ENCODE measurements at regions not wholly inside any gene's neighbourhood (a gene's known extent, or its start where the extent isn't known, plus 50 kb on each side); places are given as distances from the start of the nearest gene placed in this dataset.

DNA sequence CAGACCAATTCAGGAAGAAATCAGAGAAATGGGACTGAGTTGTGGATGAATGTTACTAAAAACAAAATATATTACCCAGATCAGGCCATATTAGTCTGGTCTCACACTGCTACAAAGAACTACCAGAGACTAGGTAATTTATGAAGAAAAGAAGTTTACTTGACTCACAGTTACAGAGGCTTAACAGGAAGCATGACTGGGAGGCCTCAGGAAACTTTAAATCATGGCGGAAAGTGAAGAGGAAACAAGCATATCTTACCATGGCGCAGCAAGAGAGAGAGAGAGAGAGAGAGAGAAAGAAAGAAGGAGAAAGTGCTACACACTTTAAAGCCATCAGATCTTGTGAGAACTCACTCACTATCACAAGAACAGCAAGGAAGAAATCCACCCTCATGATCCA lies 636.8 kb upstream of the GRM3 start:
- H3K36me3 ChIP-seq (ENCODE audit: control insufficient read depth in 5 of 5, insufficient read depth in 5 of 5, low read length in 5 of 5) = no peaks in the 10 kb centered on the region
- H3K4me3 ChIP-seq (ENCODE audit: low read depth in 1 of 5, low read length in 5 of 5) = no peak overlapping the region
- H3K27ac ChIP-seq (ENCODE audit: low read depth, low read length) = no peak overlapping the region

GRCh38 chr7:86002858-86003257 lies 640.9 kb upstream of the GRM3 start:
- Histone ChIP-seq H3K36me3 (ENCODE audit: control insufficient read depth in 5 of 5, insufficient read depth in 5 of 5, low read length in 5 of 5) (no peaks in the 10 kb centered on the region), H3K4me3 (ENCODE audit: low read depth in 1 of 5, low read length in 5 of 5) (peak overlapping the region in 1 of 5 donors; percentile 12), H3K4me1 (ENCODE audit: control insufficient read depth in 5 of 5, insufficient read depth in 5 of 5, low read length in 5 of 5) (no peaks in the 10 kb centered on the region), H3K9me3 (ENCODE audit: control insufficient read depth in 5 of 5, low read length in 5 of 5) (peaks cover 2 to 29% (median 18%) of the 10 kb centered on the region in 5 donors), H3K27ac (ENCODE audit: low read depth, low read length) (no peak overlapping the region), H3K27me3 (ENCODE audit: control insufficient read depth in 5 of 5, insufficient read depth in 4 of 5, low read length in 5 of 5) (no peaks in the 10 kb centered on the region), H3K9ac (ENCODE audit: low read length in 5 of 5) (no peak overlapping the region)

More for the DNA sequence above, 636.8 kb upstream of the GRM3 start:
- Histone ChIP-seq H3K4me1 (ENCODE audit: control insufficient read depth in 5 of 5, insufficient read depth in 5 of 5, low read length in 5 of 5) (no peaks in the 10 kb centered on the region), H3K9ac (ENCODE audit: low read length in 5 of 5) (no peak overlapping the region), H3K27me3 (ENCODE audit: control insufficient read depth in 5 of 5, insufficient read depth in 4 of 5, low read length in 5 of 5) (no peaks in the 10 kb centered on the region), H3K9me3 (ENCODE audit: control insufficient read depth in 5 of 5, low read length in 5 of 5) (peaks cover 0 to 17% (median 14%) of the 10 kb centered on the region in 5 donors)

DNA sequence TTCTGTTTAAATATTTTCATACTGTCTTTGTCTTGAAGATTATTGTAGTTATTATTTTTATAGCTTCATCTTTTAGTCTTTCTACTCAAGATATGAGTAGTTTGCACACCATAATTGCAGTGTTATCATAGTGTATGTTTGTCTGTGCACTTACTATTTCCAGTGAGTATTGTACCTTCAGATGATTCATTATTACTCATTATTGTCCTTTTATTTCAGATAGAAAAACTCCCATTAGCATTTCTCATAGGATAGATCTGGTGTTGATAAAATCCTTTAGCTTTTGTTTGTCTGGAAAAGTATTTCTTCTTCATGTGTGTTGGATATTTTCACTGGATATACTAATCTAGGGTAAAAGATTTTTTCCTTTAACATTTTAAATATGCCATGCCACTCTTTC lies 646.2 kb upstream of the GRM3 start:
- H3K36me3 ChIP-seq (ENCODE audit: control insufficient read depth in 5 of 5, insufficient read depth in 5 of 5, low read length in 5 of 5) = no peaks in the 10 kb centered on the region
- no peaks in the 10 kb centered on the region for H3K4me1 ChIP-seq (ENCODE audit: control insufficient read depth in 5 of 5, insufficient read depth in 5 of 5, low read length in 5 of 5)
- H3K27me3 ChIP-seq (ENCODE audit: control insufficient read depth in 5 of 5, insufficient read depth in 4 of 5, low read length in 5 of 5) = no peaks in the 10 kb centered on the region
- H3K4me3 ChIP-seq (ENCODE audit: low read depth in 1 of 5, low read length in 5 of 5) = no peak overlapping the region
- no peak overlapping the region for H3K9ac ChIP-seq (ENCODE audit: low read length in 5 of 5)
- H3K9me3 ChIP-seq (ENCODE audit: control insufficient read depth in 5 of 5, low read length in 5 of 5) = peaks cover 2 to 19% (median 6%) of the 10 kb centered on the region in 5 donors
- no peak overlapping the region for H3K27ac ChIP-seq (ENCODE audit: low read depth, low read length)

DNA sequence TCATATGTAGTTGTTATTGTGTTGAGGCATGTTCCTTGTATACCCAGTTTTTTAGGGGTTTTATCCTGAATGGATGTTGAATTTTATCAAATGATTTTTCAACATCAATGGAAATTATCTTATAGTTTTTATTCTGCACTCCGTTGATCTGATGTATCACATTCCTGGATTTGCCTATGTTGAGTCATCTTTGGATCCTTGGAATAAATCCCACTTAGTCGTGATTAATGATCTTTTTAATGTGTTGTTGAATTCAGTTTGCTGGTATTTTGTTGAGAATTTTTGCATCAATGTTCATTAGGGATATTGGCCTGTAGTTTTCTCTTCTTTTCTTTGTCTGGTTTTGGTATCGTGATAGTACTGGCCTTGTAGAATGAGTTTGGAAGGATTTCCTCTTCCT lies 648.6 kb upstream of the GRM3 start:
- peaks cover 0 to 4% (median 0%) of the 10 kb centered on the region in 5 donors for H3K9me3 ChIP-seq (ENCODE audit: control insufficient read depth in 5 of 5, low read length in 5 of 5)
- no peak overlapping the region for H3K4me3 ChIP-seq (ENCODE audit: low read depth in 1 of 5, low read length in 5 of 5)
- no peaks in the 10 kb centered on the region for H3K27me3 ChIP-seq (ENCODE audit: control insufficient read depth in 5 of 5, insufficient read depth in 4 of 5, low read length in 5 of 5)
- H3K27ac ChIP-seq (ENCODE audit: low read depth, low read length) = no peak overlapping the region
- no peaks in the 10 kb centered on the region for H3K4me1 ChIP-seq (ENCODE audit: control insufficient read depth in 5 of 5, insufficient read depth in 5 of 5, low read length in 5 of 5)
- no peak overlapping the region for H3K9ac ChIP-seq (ENCODE audit: low read length in 5 of 5)
- H3K36me3 ChIP-seq (ENCODE audit: control insufficient read depth in 5 of 5, insufficient read depth in 5 of 5, low read length in 5 of 5) = no peaks in the 10 kb centered on the region

- Histone ChIP-seq H3K9ac (ENCODE audit: low read length in 5 of 5) (no peak overlapping the region), H3K36me3 (ENCODE audit: control insufficient read depth in 5 of 5, insufficient read depth in 5 of 5, low read length in 5 of 5) (no peaks in the 10 kb centered on the region), H3K9me3 (ENCODE audit: control insufficient read depth in 5 of 5, low read length in 5 of 5) (no peaks in the 10 kb centered on the region), H3K27me3 (ENCODE audit: control insufficient read depth in 5 of 5, insufficient read depth in 4 of 5, low read length in 5 of 5) (no peaks in the 10 kb centered on the region), H3K27ac (ENCODE audit: low read depth, low read length) (no peak overlapping the region), H3K4me3 (ENCODE audit: low read depth in 1 of 5, low read length in 5 of 5) (no peak overlapping the region), H3K4me1 (ENCODE audit: control insufficient read depth in 5 of 5, insufficient read depth in 5 of 5, low read length in 5 of 5) (no peaks in the 10 kb centered on the region)
Observed at GRCh38 chr7:85980740-85981139, 663.0 kb upstream of the GRM3 start.

GRCh38 chr7:85974176-85974575 lies 669.5 kb upstream of the GRM3 start:
- peaks cover 0 to 2% (median 0%) of the 10 kb centered on the region in 5 donors for H3K4me1 ChIP-seq (ENCODE audit: control insufficient read depth in 5 of 5, insufficient read depth in 5 of 5, low read length in 5 of 5)
- no peak overlapping the region for H3K27ac ChIP-seq (ENCODE audit: low read depth, low read length)
- H3K9ac ChIP-seq (ENCODE audit: low read length in 5 of 5) = no peak overlapping the region
- no peaks in the 10 kb centered on the region for H3K36me3 ChIP-seq (ENCODE audit: control insufficient read depth in 5 of 5, insufficient read depth in 5 of 5, low read length in 5 of 5)
- H3K9me3 ChIP-seq (ENCODE audit: control insufficient read depth in 5 of 5, low read length in 5 of 5) = peaks cover 0 to 3% (median 0%) of the 10 kb centered on the region in 5 donors
- no peak overlapping the region for H3K4me3 ChIP-seq (ENCODE audit: low read depth in 1 of 5, low read length in 5 of 5)
- no peaks in the 10 kb centered on the region for H3K27me3 ChIP-seq (ENCODE audit: control insufficient read depth in 5 of 5, insufficient read depth in 4 of 5, low read length in 5 of 5)

- no peaks in the 10 kb centered on the region for H3K36me3 ChIP-seq (ENCODE audit: control insufficient read depth in 5 of 5, insufficient read depth in 5 of 5, low read length in 5 of 5)
Observed at GRCh38 chr7:85972504-85973141, 671.1 kb upstream of the GRM3 start.

DNA sequence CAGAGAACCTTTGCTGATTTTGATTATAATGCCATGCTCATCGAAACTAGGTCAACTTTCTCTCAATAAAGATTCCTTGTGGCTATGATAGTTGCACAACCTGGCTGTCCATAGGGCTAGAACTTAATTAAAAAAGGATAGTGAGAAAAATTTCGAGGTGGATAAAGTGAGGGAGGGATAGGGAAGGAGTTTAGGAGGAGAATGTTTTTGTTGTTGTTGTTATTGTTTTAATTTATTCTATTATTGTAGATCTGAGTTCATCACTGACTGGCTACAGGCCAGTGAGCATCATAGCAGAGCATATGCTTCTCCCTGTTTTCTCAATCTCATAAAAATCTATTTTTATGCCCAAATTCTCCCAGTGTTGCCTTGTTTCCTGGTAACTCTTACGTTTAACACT lies 688.7 kb upstream of the GRM3 start:
- H3K9ac ChIP-seq (ENCODE audit: low read length in 5 of 5) = no peak overlapping the region
- H3K4me3 ChIP-seq (ENCODE audit: low read depth in 1 of 5, low read length in 5 of 5) = no peak overlapping the region
- no peaks in the 10 kb centered on the region for H3K36me3 ChIP-seq (ENCODE audit: control insufficient read depth in 5 of 5, insufficient read depth in 5 of 5, low read length in 5 of 5)
- H3K27me3 ChIP-seq (ENCODE audit: control insufficient read depth in 5 of 5, insufficient read depth in 4 of 5, low read length in 5 of 5) = no peaks in the 10 kb centered on the region
- H3K9me3 ChIP-seq (ENCODE audit: control insufficient read depth in 5 of 5, low read length in 5 of 5) = peaks cover 0 to 2% (median 0%) of the 10 kb centered on the region in 5 donors
- no peaks in the 10 kb centered on the region for H3K4me1 ChIP-seq (ENCODE audit: control insufficient read depth in 5 of 5, insufficient read depth in 5 of 5, low read length in 5 of 5)
- no peak overlapping the region for H3K27ac ChIP-seq (ENCODE audit: low read depth, low read length)

More at GRCh38 chr7:85972504-85973141, 671.1 kb upstream of the GRM3 start:
- H3K27me3 ChIP-seq (ENCODE audit: control insufficient read depth in 5 of 5, insufficient read depth in 4 of 5, low read length in 5 of 5) = no peaks in the 10 kb centered on the region
- H3K4me1 ChIP-seq (ENCODE audit: control insufficient read depth in 5 of 5, insufficient read depth in 5 of 5, low read length in 5 of 5) = peaks cover 0 to 2% (median 0%) of the 10 kb centered on the region in 5 donors
- H3K9ac ChIP-seq (ENCODE audit: low read length in 5 of 5) = no peak overlapping the region
- H3K27ac ChIP-seq (ENCODE audit: low read depth, low read length) = no peak overlapping the region
- H3K4me3 ChIP-seq (ENCODE audit: low read depth in 1 of 5, low read length in 5 of 5) = no peak overlapping the region
- peaks cover 0 to 3% (median 0%) of the 10 kb centered on the region in 5 donors for H3K9me3 ChIP-seq (ENCODE audit: control insufficient read depth in 5 of 5, low read length in 5 of 5)

DNA sequence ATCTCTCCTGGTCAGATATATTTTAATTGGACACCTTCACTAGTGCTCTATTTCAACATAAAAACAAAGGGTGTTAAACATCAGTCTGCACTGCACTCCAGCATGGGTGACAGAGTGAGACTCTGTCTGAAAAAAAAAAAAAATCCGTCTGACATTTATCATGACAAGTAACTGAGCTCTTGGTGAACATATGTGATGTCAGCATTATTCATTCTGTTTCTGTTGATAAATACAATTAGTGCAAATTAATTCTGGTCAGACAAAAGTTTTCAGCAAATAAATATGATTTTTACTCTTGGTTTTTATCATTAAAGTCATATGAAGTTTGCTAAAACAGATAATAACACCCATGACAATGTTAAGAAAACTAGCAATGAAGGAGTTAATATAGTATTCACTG lies 692.8 kb upstream of the GRM3 start:
- peaks cover 0 to 17% (median 9%) of the 10 kb centered on the region in 5 donors for H3K9me3 ChIP-seq (ENCODE audit: control insufficient read depth in 5 of 5, low read length in 5 of 5)
- H3K4me3 ChIP-seq (ENCODE audit: low read depth in 1 of 5, low read length in 5 of 5) = no peak overlapping the region
- H3K9ac ChIP-seq (ENCODE audit: low read length in 5 of 5) = no peak overlapping the region
- H3K4me1 ChIP-seq (ENCODE audit: control insufficient read depth in 5 of 5, insufficient read depth in 5 of 5, low read length in 5 of 5) = no peaks in the 10 kb centered on the region
- no peaks in the 10 kb centered on the region for H3K27me3 ChIP-seq (ENCODE audit: control insufficient read depth in 5 of 5, insufficient read depth in 4 of 5, low read length in 5 of 5)
- H3K36me3 ChIP-seq (ENCODE audit: control insufficient read depth in 5 of 5, insufficient read depth in 5 of 5, low read length in 5 of 5) = no peaks in the 10 kb centered on the region
- H3K27ac ChIP-seq (ENCODE audit: low read depth, low read length) = no peak overlapping the region

DNA sequence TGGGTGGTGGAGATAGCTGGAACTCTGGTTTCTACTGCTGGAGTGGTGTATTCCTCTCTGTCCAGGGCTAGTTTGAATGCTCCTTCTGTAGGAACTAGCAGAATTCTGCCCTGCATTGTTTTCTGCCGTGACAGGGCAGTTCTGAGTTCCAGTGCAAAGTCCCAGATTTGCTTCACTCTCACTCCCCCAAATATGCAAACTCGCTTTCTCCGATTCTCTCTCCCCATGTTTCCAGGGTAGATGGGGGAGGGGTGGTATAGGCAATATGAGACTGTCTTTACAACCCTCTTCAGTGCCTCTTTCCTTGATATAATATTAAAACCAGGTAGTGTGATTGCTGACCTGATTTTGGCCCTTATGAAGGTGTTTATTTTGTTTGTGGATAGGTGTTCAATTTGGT lies 693.3 kb upstream of the GRM3 start:
- no peaks in the 10 kb centered on the region for H3K36me3 ChIP-seq (ENCODE audit: control insufficient read depth in 5 of 5, insufficient read depth in 5 of 5, low read length in 5 of 5)

More for the DNA sequence above, 693.3 kb upstream of the GRM3 start:
- Histone ChIP-seq H3K4me1 (ENCODE audit: control insufficient read depth in 5 of 5, insufficient read depth in 5 of 5, low read length in 5 of 5) (no peaks in the 10 kb centered on the region), H3K9me3 (ENCODE audit: control insufficient read depth in 5 of 5, low read length in 5 of 5) (peaks cover 0 to 17% (median 9%) of the 10 kb centered on the region in 5 donors), H3K4me3 (ENCODE audit: low read depth in 1 of 5, low read length in 5 of 5) (no peak overlapping the region), H3K27ac (ENCODE audit: low read depth, low read length) (no peak overlapping the region), H3K27me3 (ENCODE audit: control insufficient read depth in 5 of 5, insufficient read depth in 4 of 5, low read length in 5 of 5) (no peaks in the 10 kb centered on the region), H3K9ac (ENCODE audit: low read length in 5 of 5) (no peak overlapping the region)
